ENCODE measurements at regions not wholly inside any gene's neighbourhood (a gene's known extent, or its start where the extent isn't known, plus 50 kb on each side); places are given as distances from the start of the nearest gene placed in this dataset.
"Not testable (repeated sequence)": the region's sequence is repeated elsewhere in the genome, so short reads cannot be mapped to it uniquely, and the experiment has no call there.

DNA sequence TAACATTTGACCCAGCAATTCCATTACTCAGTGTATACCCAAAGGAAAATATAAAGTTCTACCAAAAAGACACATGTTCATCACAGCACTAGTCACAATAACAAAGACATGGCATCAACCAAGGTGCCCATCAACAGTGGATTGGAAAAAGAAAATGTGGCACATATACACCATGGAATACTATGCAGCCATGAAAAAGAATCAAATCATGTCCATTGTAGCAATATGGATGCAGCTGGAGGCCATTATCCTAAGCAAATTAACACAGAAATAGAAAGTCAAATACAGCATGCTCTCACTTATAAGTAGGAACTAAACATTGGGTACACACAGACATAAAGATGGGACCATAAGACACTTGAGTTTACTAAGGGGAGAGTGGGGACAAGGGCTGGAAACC is 441.9 kb upstream of the ID4 start:
- H3K4me1 ChIP-seq = peaks cover 0 to 7% (median 0%) of the 10 kb centered on the region in 4 donors
- intact Hi-C loops (cut with DNase I) = no loop called here
- no peaks in the 10 kb centered on the region for H3K36me3 ChIP-seq
- H3K27me3 ChIP-seq = no peaks in the 10 kb centered on the region
- H3K9me3 ChIP-seq = no peaks in the 10 kb centered on the region
- TF ChIP-seq, protein P1, sequence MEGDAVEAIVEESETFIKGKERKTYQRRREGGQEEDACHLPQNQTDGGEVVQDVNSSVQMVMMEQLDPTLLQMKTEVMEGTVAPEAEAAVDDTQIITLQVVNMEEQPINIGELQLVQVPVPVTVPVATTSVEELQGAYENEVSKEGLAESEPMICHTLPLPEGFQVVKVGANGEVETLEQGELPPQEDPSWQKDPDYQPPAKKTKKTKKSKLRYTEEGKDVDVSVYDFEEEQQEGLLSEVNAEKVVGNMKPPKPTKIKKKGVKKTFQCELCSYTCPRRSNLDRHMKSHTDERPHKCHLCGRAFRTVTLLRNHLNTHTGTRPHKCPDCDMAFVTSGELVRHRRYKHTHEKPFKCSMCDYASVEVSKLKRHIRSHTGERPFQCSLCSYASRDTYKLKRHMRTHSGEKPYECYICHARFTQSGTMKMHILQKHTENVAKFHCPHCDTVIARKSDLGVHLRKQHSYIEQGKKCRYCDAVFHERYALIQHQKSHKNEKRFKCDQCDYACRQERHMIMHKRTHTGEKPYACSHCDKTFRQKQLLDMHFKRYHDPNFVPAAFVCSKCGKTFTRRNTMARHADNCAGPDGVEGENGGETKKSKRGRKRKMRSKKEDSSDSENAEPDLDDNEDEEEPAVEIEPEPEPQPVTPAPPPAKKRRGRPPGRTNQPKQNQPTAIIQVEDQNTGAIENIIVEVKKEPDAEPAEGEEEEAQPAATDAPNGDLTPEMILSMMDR (IDR thresholded peaks at IDR 0.05) = no peak
- no peak for TF ChIP-seq EP300 (IDR thresholded peaks at IDR 0.05)
- TF ChIP-seq POLR2AphosphoS5 (IDR thresholded peaks at IDR 0.05) = no peak
- TF ChIP-seq POLR2A (IDR thresholded peaks at IDR 0.05) = no peak
- H3K27ac ChIP-seq = no peak overlapping the region
- no peak for DNase-seq
- H3K4me3 ChIP-seq = no peak overlapping the region

DNA sequence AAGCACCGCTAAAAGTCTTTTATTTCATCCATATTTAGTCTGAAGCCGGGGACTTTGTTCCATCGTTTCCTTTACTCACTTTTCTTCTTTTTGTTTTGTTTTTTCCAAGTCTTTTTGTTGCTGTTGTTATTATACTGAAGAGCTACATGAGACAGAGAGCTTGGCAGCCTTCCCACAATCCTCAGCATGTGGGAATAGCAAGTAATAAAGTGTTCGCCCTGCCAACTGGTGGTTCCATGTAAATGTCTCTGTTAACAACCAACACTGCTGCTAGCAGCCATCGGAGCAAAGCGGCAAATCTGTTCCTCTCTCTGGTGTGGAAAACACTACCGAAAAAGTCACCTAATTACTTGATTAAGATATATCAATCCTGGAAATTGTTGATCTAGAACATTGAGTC is 437.8 kb upstream of the ID4 start:
- H3K4me1 ChIP-seq = peaks cover 0 to 7% (median 0%) of the 10 kb centered on the region in 4 donors
- H3K4me3 ChIP-seq = no peak overlapping the region
- peaks cover 0 to 5% (median 1%) of the 10 kb centered on the region in 4 donors for H3K9me3 ChIP-seq
- peak overlapping the region in 2 of 4 donors; percentile 1 to 36 for H3K27ac ChIP-seq
- 82 to 85% methylated on average over 7 of the region's 7 CpGs for WGBS, 2 donors
- no peak for TF ChIP-seq POLR2A (IDR thresholded peaks at IDR 0.05)
- no peaks in the 10 kb centered on the region for H3K36me3 ChIP-seq
- intact Hi-C loops (cut with DNase I) = no loop called here
- peak; percentile 65 for DNase-seq
- H3K27me3 ChIP-seq = no peaks in the 10 kb centered on the region

DNA sequence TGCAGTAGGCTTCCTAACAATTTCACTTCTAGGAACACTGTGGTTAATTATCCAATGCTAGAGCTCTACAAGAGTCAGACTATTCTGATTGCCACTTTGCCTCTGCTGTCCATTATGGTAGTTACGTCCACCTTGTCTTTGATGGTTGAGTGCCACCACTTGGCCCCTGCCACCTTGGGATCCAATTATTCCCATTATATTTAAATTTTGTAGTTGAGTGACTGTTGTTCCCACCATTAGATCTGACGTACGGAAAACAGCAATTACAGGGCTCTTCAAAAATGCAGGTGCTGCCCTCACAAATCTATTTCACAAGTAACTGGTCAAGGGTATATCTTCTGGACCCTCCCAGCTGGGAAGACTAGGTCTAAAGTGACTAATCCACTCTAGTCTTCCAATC is 432.3 kb upstream of the ID4 start:
- H3K27ac ChIP-seq; DNase-seq; H3K27me3 ChIP-seq; H3K4me1 ChIP-seq; intact Hi-C loops (cut with DNase I); H3K4me3 ChIP-seq; H3K36me3 ChIP-seq: not testable (repeated sequence)
- peaks cover 0 to 15% (median 6%) of the 10 kb centered on the region in 4 donors for H3K9me3 ChIP-seq
- WGBS, 2 donors = 81 to 93% methylated on average over 3 of the region's 3 CpGs

DNA sequence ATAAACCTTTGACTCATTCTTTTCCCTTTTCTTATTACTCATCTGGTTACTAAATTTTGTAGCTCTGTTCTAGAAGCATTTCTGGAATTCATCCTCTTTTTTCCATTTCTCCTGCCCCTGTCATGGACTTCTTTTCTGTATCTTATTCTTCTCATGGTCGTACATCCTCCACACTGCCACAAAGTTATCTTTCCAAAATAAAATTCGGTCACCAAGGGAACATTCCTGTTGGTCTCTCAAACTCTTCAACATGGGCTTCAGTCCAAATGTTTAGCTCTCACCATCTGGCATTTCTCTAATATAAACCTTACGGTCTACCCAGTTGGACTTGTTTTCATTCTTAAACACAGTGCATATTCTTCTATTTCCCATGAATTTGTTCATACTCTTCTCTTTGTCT is 428.8 kb upstream of the ID4 start:
- peak overlapping the region in 1 of 4 donors; percentile 6 for H3K27ac ChIP-seq
- H3K9me3 ChIP-seq = peaks cover 0 to 15% (median 6%) of the 10 kb centered on the region in 4 donors
- no peaks in the 10 kb centered on the region for H3K27me3 ChIP-seq
- no peaks in the 10 kb centered on the region for H3K36me3 ChIP-seq
- WGBS, 2 donors = 69 to 76% methylated on average over 3 of the region's 3 CpGs
- H3K4me3 ChIP-seq = no peak overlapping the region
- TF ChIP-seq, protein P1 (IDR thresholded peaks at IDR 0.05) = no peak
- TF ChIP-seq POLR2AphosphoS5 (IDR thresholded peaks at IDR 0.05) (no peak), POLR2A (IDR thresholded peaks at IDR 0.05) (no peak), EP300 (IDR thresholded peaks at IDR 0.05) (no peak)
- peaks cover 0 to 13% (median 6%) of the 10 kb centered on the region in 4 donors for H3K4me1 ChIP-seq
- intact Hi-C loops (cut with DNase I) = no loop called here
- no peak for DNase-seq

DNA sequence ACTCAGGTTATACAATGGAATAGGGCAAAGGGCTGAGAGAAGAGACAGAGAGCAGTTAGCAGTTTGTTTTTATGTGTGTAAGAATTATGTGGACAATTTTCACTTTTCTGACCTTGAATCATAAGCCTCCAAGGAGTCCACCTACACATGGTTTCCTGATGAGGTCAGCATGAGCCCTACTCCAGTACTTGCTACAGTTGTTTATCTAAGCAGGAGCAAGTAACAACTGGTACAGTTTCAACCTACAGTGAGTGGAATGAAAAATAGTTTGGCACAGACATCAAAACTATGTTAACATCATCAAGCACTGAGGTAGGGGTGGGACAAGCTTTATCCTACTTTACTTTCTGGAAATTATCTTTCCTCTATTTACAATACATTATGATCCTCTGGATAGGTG is 426.7 kb upstream of the ID4 start:
- TF ChIP-seq, protein P1 (IDR thresholded peaks at IDR 0.05) = no peak
- no peak for TF ChIP-seq POLR2AphosphoS5 (IDR thresholded peaks at IDR 0.05)
- TF ChIP-seq EP300 (IDR thresholded peaks at IDR 0.05) = no peak
- TF ChIP-seq POLR2A (IDR thresholded peaks at IDR 0.05) = no peak
- H3K36me3 ChIP-seq = no peaks in the 10 kb centered on the region
- no peak overlapping the region for H3K4me3 ChIP-seq
- H3K27ac ChIP-seq = no peak overlapping the region
- intact Hi-C loops (cut with DNase I) = no loop called here
- peaks cover 0 to 3% (median under 1%) of the 10 kb centered on the region in 4 donors for H3K9me3 ChIP-seq
- H3K4me1 ChIP-seq = peaks cover 0 to 13% (median 6%) of the 10 kb centered on the region in 4 donors
- no peaks in the 10 kb centered on the region for H3K27me3 ChIP-seq
- DNase-seq = no peak

DNA sequence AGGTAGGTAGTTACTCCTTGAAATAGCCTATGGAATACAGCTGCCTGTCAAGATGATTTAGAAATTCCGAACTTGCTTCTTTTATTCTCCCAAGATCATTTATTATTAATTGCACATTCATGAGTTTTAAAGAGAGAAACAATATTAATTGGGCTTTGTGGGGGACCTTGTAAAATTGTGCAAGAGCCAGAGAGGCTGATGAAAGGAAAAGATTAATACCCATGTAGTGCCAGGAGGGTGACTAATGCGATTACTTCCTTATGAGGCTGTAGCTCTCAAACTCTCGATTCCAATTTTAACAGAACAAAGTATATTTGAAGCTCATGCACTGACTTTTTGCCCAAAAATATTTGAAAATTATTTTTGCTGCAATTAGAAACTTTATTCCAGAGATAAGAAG is 423.8 kb upstream of the ID4 start:
- Histone ChIP-seq H3K27ac (no peak overlapping the region), H3K27me3 (no peaks in the 10 kb centered on the region), H3K36me3 (no peaks in the 10 kb centered on the region), H3K9me3 (no peaks in the 10 kb centered on the region), H3K4me1 (peaks cover 0 to 13% (median 5%) of the 10 kb centered on the region in 4 donors), H3K4me3 (no peak overlapping the region)
- DNase-seq = no peak
- 86 to 87% methylated on average over 3 of the region's 3 CpGs for WGBS, 2 donors
- intact Hi-C loops (cut with DNase I) = no loop called here
- no peak for TF ChIP-seq POLR2AphosphoS5 (IDR thresholded peaks at IDR 0.05)

Data from sigmoid colon (tissue), 6 donors.